ENCODE measurements at regions not wholly inside any gene's neighbourhood (a gene's known extent, or its start where the extent isn't known, plus 50 kb on each side); places are given as distances from the start of the nearest gene placed in this dataset.
"Not testable (repeated sequence)": the region's sequence is repeated elsewhere in the genome, so short reads cannot be mapped to it uniquely, and the experiment has no call there.

- DNase-seq (ENCODE audit: low read depth): no peak
- TF ChIP-seq, protein P1, sequence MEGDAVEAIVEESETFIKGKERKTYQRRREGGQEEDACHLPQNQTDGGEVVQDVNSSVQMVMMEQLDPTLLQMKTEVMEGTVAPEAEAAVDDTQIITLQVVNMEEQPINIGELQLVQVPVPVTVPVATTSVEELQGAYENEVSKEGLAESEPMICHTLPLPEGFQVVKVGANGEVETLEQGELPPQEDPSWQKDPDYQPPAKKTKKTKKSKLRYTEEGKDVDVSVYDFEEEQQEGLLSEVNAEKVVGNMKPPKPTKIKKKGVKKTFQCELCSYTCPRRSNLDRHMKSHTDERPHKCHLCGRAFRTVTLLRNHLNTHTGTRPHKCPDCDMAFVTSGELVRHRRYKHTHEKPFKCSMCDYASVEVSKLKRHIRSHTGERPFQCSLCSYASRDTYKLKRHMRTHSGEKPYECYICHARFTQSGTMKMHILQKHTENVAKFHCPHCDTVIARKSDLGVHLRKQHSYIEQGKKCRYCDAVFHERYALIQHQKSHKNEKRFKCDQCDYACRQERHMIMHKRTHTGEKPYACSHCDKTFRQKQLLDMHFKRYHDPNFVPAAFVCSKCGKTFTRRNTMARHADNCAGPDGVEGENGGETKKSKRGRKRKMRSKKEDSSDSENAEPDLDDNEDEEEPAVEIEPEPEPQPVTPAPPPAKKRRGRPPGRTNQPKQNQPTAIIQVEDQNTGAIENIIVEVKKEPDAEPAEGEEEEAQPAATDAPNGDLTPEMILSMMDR (IDR thresholded peaks at IDR 0.05; ENCODE audit: insufficient read depth, low read depth, low read length): no peak
- H3K4me3 ChIP-seq (ENCODE audit: low read depth, low read length): no peak overlapping the region
Observed at GRCh38 chr18:34531110-34531509, 179.0 kb upstream of the DTNA start.

DNA sequence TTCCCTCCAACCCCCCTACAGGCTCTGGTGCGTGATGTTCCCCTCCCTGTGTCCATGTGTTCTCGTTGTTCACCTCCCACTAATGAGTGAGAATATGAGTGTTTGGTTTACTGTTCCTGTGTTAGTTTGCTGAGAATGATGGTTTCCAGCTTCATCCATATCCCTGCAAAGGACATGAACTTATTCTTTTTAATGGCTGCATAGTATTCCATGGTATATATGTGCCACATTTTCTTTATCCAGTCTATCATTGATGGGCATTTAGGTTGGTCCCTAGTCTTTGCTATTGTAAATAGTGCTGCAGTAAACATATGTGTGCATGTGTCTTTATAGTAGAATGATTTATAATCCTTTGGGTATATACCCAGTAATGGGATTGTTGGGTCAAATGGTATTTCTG, 175.5 kb upstream of the DTNA start:
- not testable (repeated sequence) for DNase-seq (ENCODE audit: low read depth); H3K4me3 ChIP-seq (ENCODE audit: low read depth, low read length)

GRCh38 chr18:34540897-34541296, 169.2 kb upstream of the DTNA start:
- DNase-seq (ENCODE audit: low read depth): peak; percentile 3
- TF ChIP-seq, protein P1 (IDR thresholded peaks at IDR 0.05; ENCODE audit: insufficient read depth, low read depth, low read length): no peak
- no peak overlapping the region for H3K4me3 ChIP-seq (ENCODE audit: low read depth, low read length)

DNA sequence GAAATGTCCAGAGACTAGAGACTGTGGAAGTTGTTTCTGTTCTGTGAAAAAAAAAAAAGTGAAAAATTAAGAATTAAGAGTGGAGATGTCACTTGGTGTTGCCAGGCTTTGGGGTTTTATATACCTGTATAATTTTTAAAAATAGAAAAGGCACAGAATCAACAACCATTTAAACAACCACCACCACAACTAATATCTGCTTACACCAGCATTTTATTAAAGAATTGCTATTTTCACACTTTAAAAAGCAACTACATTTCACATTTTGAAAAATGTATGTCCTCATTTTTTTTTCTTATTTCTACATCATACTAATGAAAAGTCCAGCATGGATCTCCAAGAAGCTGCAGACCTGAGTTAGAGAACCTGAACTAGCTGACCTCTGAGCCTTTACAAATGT, 167.5 kb upstream of the DTNA start:
- TF ChIP-seq, protein P1 (IDR thresholded peaks at IDR 0.05; ENCODE audit: insufficient read depth, low read depth, low read length): no peak
- no peak overlapping the region for H3K4me3 ChIP-seq (ENCODE audit: low read depth, low read length)
- no peak for DNase-seq (ENCODE audit: low read depth)

GRCh38 chr18:34543356-34543755, 166.7 kb upstream of the DTNA start:
- TF ChIP-seq, protein P1 (IDR thresholded peaks at IDR 0.05; ENCODE audit: insufficient read depth, low read depth, low read length): no peak
- no peak for DNase-seq (ENCODE audit: low read depth)
- H3K4me3 ChIP-seq (ENCODE audit: low read depth, low read length): no peak overlapping the region

DNA sequence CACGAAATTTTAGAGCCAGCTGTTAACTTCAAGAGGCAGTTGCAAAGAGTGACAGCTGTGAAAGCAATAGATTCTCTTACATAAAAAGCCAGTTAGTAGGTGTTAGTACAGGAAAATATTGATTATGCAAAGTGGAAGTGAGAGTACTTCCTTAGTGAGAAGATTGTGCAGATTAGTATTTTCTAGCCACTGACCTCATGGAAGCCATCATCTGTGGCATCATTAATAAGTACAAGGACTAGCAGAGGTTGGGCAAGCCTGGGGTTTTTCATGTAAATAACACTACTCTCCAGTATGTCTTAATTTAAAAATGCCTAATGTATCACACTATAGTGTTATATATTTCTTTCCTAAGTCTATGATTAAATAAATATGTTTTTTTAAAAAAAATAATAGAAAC, 166.2 kb upstream of the DTNA start:
- no peak overlapping the region for H3K4me3 ChIP-seq (ENCODE audit: low read depth, low read length)
- no peak for DNase-seq (ENCODE audit: low read depth)
- TF ChIP-seq, protein P1 (IDR thresholded peaks at IDR 0.05; ENCODE audit: insufficient read depth, low read depth, low read length): no peak

DNA sequence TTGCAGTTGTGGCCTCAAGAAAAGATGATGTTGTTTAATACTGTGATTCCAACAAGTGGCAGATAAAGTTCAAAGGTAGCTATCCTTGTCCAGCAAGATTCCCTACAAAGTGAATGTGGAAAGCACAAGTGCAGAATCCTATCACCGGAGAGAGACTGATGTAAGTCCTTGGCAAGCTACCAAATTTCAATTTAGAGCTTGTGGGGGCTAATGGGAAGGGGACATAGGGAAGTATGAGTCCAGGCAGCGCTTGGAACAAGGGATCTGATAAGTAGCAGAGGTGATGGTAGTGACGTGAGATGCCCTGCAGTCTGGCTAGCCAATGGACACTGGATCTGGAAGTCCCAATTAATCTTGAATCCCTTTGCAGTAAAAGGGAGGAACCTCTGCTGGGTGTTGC, 165.2 kb upstream of the DTNA start:
- no peak overlapping the region for H3K4me3 ChIP-seq (ENCODE audit: low read depth, low read length)
- no peak for DNase-seq (ENCODE audit: low read depth)
- TF ChIP-seq, protein P1 (IDR thresholded peaks at IDR 0.05; ENCODE audit: insufficient read depth, low read depth, low read length): no peak
